ENCODE measurements at regions not wholly inside any gene's neighbourhood (a gene's known extent, or its start where the extent isn't known, plus 50 kb on each side); places are given as distances from the start of the nearest gene placed in this dataset.

DNA sequence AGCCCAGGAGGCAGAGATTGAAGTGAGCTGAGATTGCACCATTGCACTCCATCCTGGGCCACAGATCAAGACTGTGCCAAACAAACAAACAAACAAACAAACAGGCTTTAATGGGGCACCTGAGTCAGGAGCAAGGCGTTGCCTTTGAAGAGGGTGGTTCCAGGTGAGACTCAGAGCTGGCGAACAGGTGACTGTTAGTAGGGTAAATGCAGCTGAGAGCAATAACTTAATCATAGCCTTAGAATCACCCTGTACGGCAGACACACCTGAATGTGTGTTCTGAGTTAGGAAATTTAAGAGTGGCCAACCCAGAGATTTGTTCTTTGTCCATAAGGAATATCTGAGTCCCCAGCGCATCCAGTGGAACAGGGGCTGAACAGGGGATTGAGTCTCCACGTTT is 440.4 kb downstream of the RPS6KC1 start:
- intact Hi-C loops (cut with micrococcal nuclease) = no loop called here
- no peak overlapping the region for H3K23ac ChIP-seq (ENCODE audit: low read depth, low read length)
- no CpG with 5 or more reads among the region's 5 CpGs for WGBS, 2 experiments (ENCODE audit: extremely low coverage in 2 of 2, insufficient read length in 1 of 2)
- no peaks in the 10 kb centered on the region for H3K9me1 ChIP-seq (ENCODE audit: insufficient read depth, low read length)
- ChIA-PET CTCF (no interaction called here), POLR2A (ENCODE audit: unreplicated experiment) (no interaction called here)
- H4K20me1 ChIP-seq (ENCODE audit: insufficient read depth, low read length) = no peaks in the 10 kb centered on the region
- no peaks in the 10 kb centered on the region for H3K36me3 ChIP-seq (ENCODE audit: control insufficient read depth, insufficient read depth, low read length)
- H2BK15ac ChIP-seq (ENCODE audit: low read depth, low read length) = no peak overlapping the region
- no peak overlapping the region for H3K4me2 ChIP-seq (ENCODE audit: low read depth, low read length)
- dilution Hi-C loops (cut with HindIII; ENCODE audit: low sequenced_read_pairs, unreplicated experiment) = no loop called here
- H3K4ac ChIP-seq (ENCODE audit: low read depth, low read length) = no peak overlapping the region
- no peak overlapping the region for H4K5ac ChIP-seq (ENCODE audit: low read depth, low read length)
- BruUV-seq (replicated peaks) = no TSS peak
- no peak overlapping the region for H3K56ac ChIP-seq (ENCODE audit: extremely low read depth, insufficient read depth, low read length)
- H2AK9ac ChIP-seq (replicated peaks; ENCODE audit: low read depth, low read length, poor library complexity) = no peak overlapping the region
- TF ChIP-seq, protein P1, sequence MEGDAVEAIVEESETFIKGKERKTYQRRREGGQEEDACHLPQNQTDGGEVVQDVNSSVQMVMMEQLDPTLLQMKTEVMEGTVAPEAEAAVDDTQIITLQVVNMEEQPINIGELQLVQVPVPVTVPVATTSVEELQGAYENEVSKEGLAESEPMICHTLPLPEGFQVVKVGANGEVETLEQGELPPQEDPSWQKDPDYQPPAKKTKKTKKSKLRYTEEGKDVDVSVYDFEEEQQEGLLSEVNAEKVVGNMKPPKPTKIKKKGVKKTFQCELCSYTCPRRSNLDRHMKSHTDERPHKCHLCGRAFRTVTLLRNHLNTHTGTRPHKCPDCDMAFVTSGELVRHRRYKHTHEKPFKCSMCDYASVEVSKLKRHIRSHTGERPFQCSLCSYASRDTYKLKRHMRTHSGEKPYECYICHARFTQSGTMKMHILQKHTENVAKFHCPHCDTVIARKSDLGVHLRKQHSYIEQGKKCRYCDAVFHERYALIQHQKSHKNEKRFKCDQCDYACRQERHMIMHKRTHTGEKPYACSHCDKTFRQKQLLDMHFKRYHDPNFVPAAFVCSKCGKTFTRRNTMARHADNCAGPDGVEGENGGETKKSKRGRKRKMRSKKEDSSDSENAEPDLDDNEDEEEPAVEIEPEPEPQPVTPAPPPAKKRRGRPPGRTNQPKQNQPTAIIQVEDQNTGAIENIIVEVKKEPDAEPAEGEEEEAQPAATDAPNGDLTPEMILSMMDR (conservative IDR thresholded peaks at IDR 0.05; ENCODE audit: low read depth, low read length) = no peak
- TF ChIP-seq USF2 (IDR thresholded peaks at IDR 0.05; ENCODE audit: low read depth, low read length) (no peak), MAZ (IDR thresholded peaks at IDR 0.05; ENCODE audit: borderline replicate concordance, low read depth, low read length) (no peak), CHD1 (IDR thresholded peaks at IDR 0.05; ENCODE audit: low read depth, low read length) (no peak), NFE2L2 (IDR thresholded peaks at IDR 0.05; ENCODE audit: low read depth, low read length) (no peak), BHLHE40 (IDR thresholded peaks at IDR 0.05; ENCODE audit: low read depth, low read length) (no peak), POLR2A (IDR thresholded peaks at IDR 0.05; ENCODE audit: low read depth, low read length) (no peak), RCOR1 (IDR thresholded peaks at IDR 0.05; ENCODE audit: insufficient replicate concordance, low read length) (no peak), CEBPB (IDR thresholded peaks at IDR 0.05; ENCODE audit: low read depth, low read length) (no peak), RFX5 (IDR thresholded peaks at IDR 0.05; ENCODE audit: low read depth, low read length) (no peak), RAD21 (IDR thresholded peaks at IDR 0.05; ENCODE audit: low read length) (no peak), MXI1 (IDR thresholded peaks at IDR 0.05; ENCODE audit: borderline replicate concordance, low read depth, low read length) (no peak), MAFK (IDR thresholded peaks at IDR 0.05; ENCODE audit: low read depth, low read length) (no peak), FOS (IDR thresholded peaks at IDR 0.05; ENCODE audit: low read depth, low read length) (no peak), SMC3 (IDR thresholded peaks at IDR 0.05; ENCODE audit: low read depth, low read length) (no peak)
- TF ChIP-seq, protein P2, sequence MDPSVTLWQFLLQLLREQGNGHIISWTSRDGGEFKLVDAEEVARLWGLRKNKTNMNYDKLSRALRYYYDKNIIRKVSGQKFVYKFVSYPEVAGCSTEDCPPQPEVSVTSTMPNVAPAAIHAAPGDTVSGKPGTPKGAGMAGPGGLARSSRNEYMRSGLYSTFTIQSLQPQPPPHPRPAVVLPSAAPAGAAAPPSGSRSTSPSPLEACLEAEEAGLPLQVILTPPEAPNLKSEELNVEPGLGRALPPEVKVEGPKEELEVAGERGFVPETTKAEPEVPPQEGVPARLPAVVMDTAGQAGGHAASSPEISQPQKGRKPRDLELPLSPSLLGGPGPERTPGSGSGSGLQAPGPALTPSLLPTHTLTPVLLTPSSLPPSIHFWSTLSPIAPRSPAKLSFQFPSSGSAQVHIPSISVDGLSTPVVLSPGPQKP (IDR thresholded peaks at IDR 0.05; ENCODE audit: borderline replicate concordance, low read depth, low read length) = no peak
- no peak overlapping the region for H2AFZ ChIP-seq (replicated peaks; ENCODE audit: low read length, poor library complexity)
- no peak overlapping the region for H2AK5ac ChIP-seq (ENCODE audit: low read depth, low read length)
- DNase-seq = no peak
- H2BK5ac ChIP-seq (ENCODE audit: low read depth, low read length, poor library complexity, severe bottlenecking) = no peak overlapping the region
- H3K4me3 ChIP-seq (ENCODE audit: insufficient read depth, low read depth, low read length) = no peak overlapping the region
- H4K91ac ChIP-seq (ENCODE audit: insufficient read depth, low read depth, low read length) = no peak overlapping the region
- no peak for ATAC-seq (ENCODE audit: low read depth)
- no peak overlapping the region for H4K8ac ChIP-seq (ENCODE audit: low read depth in 2 of 2, low read length in 2 of 2)
- H3K4me1 ChIP-seq (ENCODE audit: control insufficient read depth, insufficient read depth, low read length) = no peaks in the 10 kb centered on the region
- H3K27ac ChIP-seq (ENCODE audit: insufficient read depth, low read length) = no peak overlapping the region
- H3K27me3 ChIP-seq (ENCODE audit: control insufficient read depth, insufficient read depth, low read length) = no peaks in the 10 kb centered on the region
- peaks cover 10% of the 10 kb centered on the region for H3K9me3 ChIP-seq (ENCODE audit: control insufficient read depth, insufficient read depth, low read length)
- H2BK120ac ChIP-seq (ENCODE audit: low read depth, low read length) = no peak overlapping the region
- no peak overlapping the region for H3K9ac ChIP-seq (ENCODE audit: low read depth, low read length)
- H3K79me1 ChIP-seq (ENCODE audit: low read depth in 1 of 2, low read length in 2 of 2) = no peaks in the 10 kb centered on the region
- no peak overlapping the region for H3K18ac ChIP-seq (ENCODE audit: low read depth, low read length)
- in situ Hi-C loops (cut with MboI; ENCODE audit: low sequenced_read_pairs) = no loop called here
- no peak overlapping the region for H3K14ac ChIP-seq (replicated peaks; ENCODE audit: low read depth, low read length)
- no peak overlapping the region for H2BK20ac ChIP-seq (ENCODE audit: low read depth, low read length)

All from IMR-90 (cell line).